Neural cell (in vitro differentiated cells): ENCODE measurements at regions not wholly inside any gene's neighbourhood (a gene's known extent, or its start where the extent isn't known, plus 50 kb on each side); places are given as distances from the start of the nearest gene placed in this dataset.

Source experiments
- CTCF ChIP-seq: fragments of 450-650 bp; IDR thresholded peaks from 2 replicates; pipeline ENCODE4 v1.5.1; 2014; ENCODE audit warnings: antibody characterized with exemption, mild to moderate bottlenecking, moderate library complexity; ENCODE audit not compliant: poor library complexity, severe bottlenecking
- EZH2 ChIP-seq: fragments of 200-600, 300-800 bp; shearing (Covaris generic), sonication (generic); IDR thresholded peaks from 2 replicates; pipeline ENCODE4 v1.6.1; 2014; ENCODE audit warnings: antibody characterized with exemption, low read length, borderline replicate concordance, mild to moderate bottlenecking; ENCODE audit not compliant: insufficient read depth, poor library complexity, severe bottlenecking
- POLR2AphosphoS5 ChIP-seq: IDR thresholded peaks from 2 replicates; pipeline ENCODE4 v1.6.1; 2012

GRCh38 chr4:84279678-84280077 is 219.4 kb downstream of the NKX6-1 start:
- TF ChIP-seq POLR2AphosphoS5: no peak
- TF ChIP-seq CTCF: no peak
- no peak for TF ChIP-seq EZH2
